Neural cell (in vitro differentiated cells): ENCODE measurements at regions not wholly inside any gene's neighbourhood (a gene's known extent, or its start where the extent isn't known, plus 50 kb on each side); places are given as distances from the start of the nearest gene placed in this dataset.

ENCODE experiments used
- H2AFZ ChIP-seq: fragments of 200-600, 300-800 bp; sonication (generic), shearing (Covaris generic); 2 replicates; pipeline ENCODE4 v1.6.0; 2014; ENCODE audit warnings: low read depth, mild to moderate bottlenecking, antibody characterized with exemption, low read length, moderate library complexity
- H3F3A ChIP-seq: fragments of 200-600 bp; shearing (Covaris generic); 2 replicates; pipeline ENCODE4 v1.6.1; 2016; ENCODE audit warnings: mild to moderate bottlenecking, moderate library complexity, mixed read lengths, antibody characterized with exemption, low read length; ENCODE audit not compliant: insufficient read depth, poor library complexity, severe bottlenecking
- H3K27ac ChIP-seq: fragments of 200-600, 300-800 bp; sonication (generic), shearing (Covaris generic); 2 replicates; pipeline ENCODE4 v1.5.1; 2014; ENCODE audit warnings: mild to moderate bottlenecking, low read length, moderate library complexity
- H3K27me3 ChIP-seq: fragments of 300-800, 200-600 bp; sonication (generic), shearing (Covaris generic); 2 replicates; pipeline ENCODE4 v1.6.0; 2014; ENCODE audit warnings: mild to moderate bottlenecking, low read depth, low read length, moderate library complexity; ENCODE audit not compliant: insufficient read depth
- H3K36me3 ChIP-seq: fragments of 300-800, 200-600 bp; sonication (generic), shearing (Covaris generic); 2 replicates; pipeline ENCODE4 v1.5.1; 2014; ENCODE audit warnings: mild to moderate bottlenecking, antibody characterized with exemption, low read length, moderate library complexity; ENCODE audit not compliant: insufficient read depth
- H3K4me2 ChIP-seq: fragments of 300-800, 200-600 bp; sonication (generic), shearing (Covaris generic); 2 replicates; pipeline ENCODE4 v1.6.0; 2014; ENCODE audit warnings: mild to moderate bottlenecking, low read length
- H3K4me3 ChIP-seq: fragments of 300-800, 200-600 bp; sonication (generic), shearing (Covaris generic); 2 replicates; pipeline ENCODE4 v1.5.1; 2014; ENCODE audit warnings: mild to moderate bottlenecking, low read length, moderate library complexity
- H3K79me2 ChIP-seq: fragments of 200-600 bp; shearing (Covaris generic); replicated peaks from 2 replicates; pipeline ENCODE4 v1.6.0; 2014; ENCODE audit warnings: mild to moderate bottlenecking, low read length, moderate library complexity; ENCODE audit not compliant: insufficient read depth
- H3K9ac ChIP-seq: fragments of 300-800, 200-600 bp; sonication (generic), shearing (Covaris generic); 2 replicates; pipeline ENCODE4 v1.6.1; 2016; ENCODE audit warnings: mild to moderate bottlenecking, low read length, mixed read lengths
- H3K9me2 ChIP-seq: fragments of 200-600 bp; shearing (Covaris generic); 2 replicates; pipeline ENCODE4 v1.6.1; 2016; ENCODE audit warnings: mild to moderate bottlenecking, low read length, mixed read lengths; ENCODE audit not compliant: insufficient read depth
- H3K9me3 ChIP-seq: fragments of 200-600, 300-800 bp; sonication (generic), shearing (Covaris generic); 2 replicates; pipeline ENCODE4 v1.6.1; 2016; ENCODE audit warnings: mild to moderate bottlenecking, mixed run types, low read length, moderate library complexity, mixed read lengths
- H4K20me1 ChIP-seq: fragments of 200-600 bp; shearing (Covaris generic); 2 replicates; pipeline ENCODE4 v1.6.1; 2016; ENCODE audit warnings: mild to moderate bottlenecking, mixed run types; ENCODE audit not compliant: insufficient read depth
- CTCF ChIP-seq: fragments of 450-650 bp; IDR thresholded peaks from 2 replicates; pipeline ENCODE4 v1.5.1; 2014; ENCODE audit warnings: antibody characterized with exemption, mild to moderate bottlenecking, moderate library complexity; ENCODE audit not compliant: poor library complexity, severe bottlenecking
- EP300 ChIP-seq: fragments of 450-650 bp; conservative IDR thresholded peaks from 2 replicates; pipeline ENCODE4 v1.6.1; 2014; ENCODE audit warnings: antibody characterized with exemption, mild to moderate bottlenecking, moderate library complexity; ENCODE audit not compliant: poor library complexity, severe bottlenecking
- EZH2 ChIP-seq: fragments of 200-600, 300-800 bp; shearing (Covaris generic), sonication (generic); IDR thresholded peaks from 2 replicates; pipeline ENCODE4 v1.6.1; 2014; ENCODE audit warnings: antibody characterized with exemption, low read length, borderline replicate concordance, mild to moderate bottlenecking; ENCODE audit not compliant: insufficient read depth, poor library complexity, severe bottlenecking
- MXI1 ChIP-seq: fragments of 450-650 bp; conservative IDR thresholded peaks from 2 replicates; pipeline ENCODE4 v1.6.1; 2014; ENCODE audit warnings: antibody characterized with exemption, mild to moderate bottlenecking; ENCODE audit not compliant: poor library complexity, severe bottlenecking
- POLR2AphosphoS5 ChIP-seq: IDR thresholded peaks from 2 replicates; pipeline ENCODE4 v1.6.1; 2012
- RAD21 ChIP-seq: fragments of 450-650 bp; conservative IDR thresholded peaks from 2 replicates; pipeline ENCODE4 v1.6.1; 2014; ENCODE audit warnings: antibody characterized with exemption, mild to moderate bottlenecking, moderate library complexity
- REST ChIP-seq: IDR thresholded peaks from 2 replicates; pipeline ENCODE4 v1.6.1; 2012; ENCODE audit warnings: borderline replicate concordance
- SMC3 ChIP-seq: fragments of 450-650 bp; conservative IDR thresholded peaks from 2 replicates; pipeline ENCODE4 v1.6.1; 2014; ENCODE audit warnings: antibody characterized with exemption, mild to moderate bottlenecking, moderate library complexity; ENCODE audit not compliant: poor library complexity
- TAF1 ChIP-seq: IDR thresholded peaks from 2 replicates; pipeline ENCODE4 v1.6.1; 2012; ENCODE audit warnings: low read depth

- Histone ChIP-seq H3K9me3 (peaks cover 18% of the 10 kb centered on the region), H2AFZ (no peak overlapping the region), H4K20me1 (no peaks in the 10 kb centered on the region), H3K79me2 (no peaks in the 10 kb centered on the region), H3K9ac (no peak overlapping the region), H3K27me3 (no peaks in the 10 kb centered on the region), H3K36me3 (no peaks in the 10 kb centered on the region), H3F3A (no peaks in the 10 kb centered on the region), H3K27ac (no peak overlapping the region), H3K4me2 (no peak overlapping the region), H3K9me2 (no peaks in the 10 kb centered on the region), H3K4me3 (no peak overlapping the region)
- TF ChIP-seq POLR2AphosphoS5 (no peak), SMC3 (no peak), RAD21 (no peak)
Observed at GRCh38 chr12:38153737-38154061, 162.9 kb upstream of the ALG10B start.

GRCh38 chr12:38154096-38155019, 162.2 kb upstream of the ALG10B start:
- Histone ChIP-seq H3K27me3 (no peaks in the 10 kb centered on the region), H3K9ac (no peak overlapping the region), H3F3A (no peaks in the 10 kb centered on the region), H3K4me3 (no peak overlapping the region), H3K27ac (no peak overlapping the region), H3K9me2 (no peaks in the 10 kb centered on the region), H3K79me2 (no peaks in the 10 kb centered on the region), H3K36me3 (no peaks in the 10 kb centered on the region), H2AFZ (no peak overlapping the region), H4K20me1 (no peaks in the 10 kb centered on the region), H3K9me3 (peaks cover 18% of the 10 kb centered on the region), H3K4me2 (no peak overlapping the region)
- TF ChIP-seq EP300 (no peak), CTCF (no peak), EZH2 (no peak), MXI1 (no peak), RAD21 (no peak), TAF1 (no peak), POLR2AphosphoS5 (no peak), SMC3 (no peak), REST (no peak)
